H9 (cell line): ENCODE measurements at regions not wholly inside any gene's neighbourhood (a gene's known extent, or its start where the extent isn't known, plus 50 kb on each side); places are given as distances from the start of the nearest gene placed in this dataset.

Source experiments
- DNase-seq: peaks from one replicate; pipeline ENCODE4 v3.0.0-alpha.2; 2017
- H2AFZ ChIP-seq: one replicate; pipeline ENCODE4 v1.6.1; 2013; ENCODE audit warnings: mild to moderate bottlenecking, low read length, control low read depth, moderate library complexity
- H2AK5ac ChIP-seq: 2 replicates; pipeline ENCODE4 v1.6.1; 2013; ENCODE audit warnings: low read length, control low read depth, mixed read lengths; ENCODE audit not compliant: insufficient read length
- H2BK120ac ChIP-seq: one replicate; pipeline ENCODE4 v1.6.1; 2013; ENCODE audit warnings: low read depth, mild to moderate bottlenecking, low read length, control low read depth, inconsistent platforms; ENCODE audit not compliant: poor library complexity, severe bottlenecking
- H2BK12ac ChIP-seq: 2 replicates; pipeline ENCODE4 v1.6.1; 2013; ENCODE audit warnings: low read length, control low read depth, mixed read lengths, low read depth; ENCODE audit not compliant: insufficient read length
- H2BK15ac ChIP-seq: 2 replicates; pipeline ENCODE4 v1.6.1; 2013; ENCODE audit warnings: low read depth, low read length, control low read depth
- H2BK20ac ChIP-seq: one replicate; pipeline ENCODE4 v1.6.1; 2013; ENCODE audit warnings: low read depth, mild to moderate bottlenecking, low read length, control low read depth, inconsistent platforms; ENCODE audit not compliant: poor library complexity, severe bottlenecking
- H2BK5ac ChIP-seq: 2 replicates; pipeline ENCODE4 v1.6.1; 2013; ENCODE audit warnings: low read length, control low read depth, mixed read lengths; ENCODE audit not compliant: insufficient read length
- H3K14ac ChIP-seq: 2 replicates; pipeline ENCODE4 v1.6.1; 2013; ENCODE audit warnings: low read length, control low read depth; ENCODE audit not compliant: insufficient read depth
- H3K18ac ChIP-seq: 2 replicates; pipeline ENCODE4 v1.6.1; 2013; ENCODE audit warnings: low read depth, mild to moderate bottlenecking, mixed read lengths, low read length, control low read depth; ENCODE audit not compliant: insufficient read length
- H3K23ac ChIP-seq: 2 replicates; pipeline ENCODE4 v1.6.1; 2013; ENCODE audit warnings: low read length, control low read depth, mixed read lengths, low read depth; ENCODE audit not compliant: insufficient read length
- H3K23me2 ChIP-seq: 2 replicates; pipeline ENCODE4 v1.6.1; 2013; ENCODE audit warnings: low read depth, mild to moderate bottlenecking, mixed read lengths, low read length, control low read depth; ENCODE audit not compliant: insufficient read length, poor library complexity, severe bottlenecking
- H3K27ac ChIP-seq: 2 replicates; pipeline ENCODE4 v1.5.1; 2013; ENCODE audit warnings: low read length, control low read depth, mixed read lengths, low read depth; ENCODE audit not compliant: insufficient read length
- H3K27me3 ChIP-seq: 2 replicates; pipeline ENCODE4 v1.6.1; 2013; ENCODE audit warnings: low read length, control low read depth, inconsistent platforms; ENCODE audit not compliant: insufficient read depth
- H3K4ac ChIP-seq: 2 replicates; pipeline ENCODE4 v1.6.1; 2013; ENCODE audit warnings: low read depth, mild to moderate bottlenecking, control low read depth, inconsistent platforms, low read length, moderate library complexity
- H3K4me1 ChIP-seq: 2 replicates; pipeline ENCODE4 v1.6.1; 2013; ENCODE audit warnings: low read length, control low read depth, inconsistent platforms; ENCODE audit not compliant: insufficient read depth
- H3K4me2 ChIP-seq: 2 replicates; pipeline ENCODE4 v1.6.1; 2013; ENCODE audit warnings: low read length, control low read depth, mixed read lengths; ENCODE audit not compliant: insufficient read length, insufficient read depth
- H3K56ac ChIP-seq: 2 replicates; pipeline ENCODE4 v1.6.1; 2013; ENCODE audit warnings: low read depth, mild to moderate bottlenecking, mixed read lengths, low read length, control low read depth; ENCODE audit not compliant: insufficient read length
- H3K79me1 ChIP-seq: 2 replicates; pipeline ENCODE4 v1.6.1; 2013; ENCODE audit warnings: low read depth, mild to moderate bottlenecking, moderate library complexity, low read length, control low read depth, inconsistent platforms; ENCODE audit not compliant: insufficient read depth, poor library complexity, severe bottlenecking
- H3K79me2 ChIP-seq: 2 replicates; pipeline ENCODE4 v1.6.1; 2013; ENCODE audit warnings: low read length, control low read depth, inconsistent platforms; ENCODE audit not compliant: insufficient read depth
- H3K9ac ChIP-seq: 2 replicates; pipeline ENCODE4 v1.6.1; 2013; ENCODE audit warnings: low read length, control low read depth, mixed read lengths; ENCODE audit not compliant: insufficient read length; ENCODE audit errors: extremely low read depth
- H3K9me3 ChIP-seq: one replicate; pipeline ENCODE4 v1.6.1; 2013; ENCODE audit warnings: low read depth, low read length, inconsistent platforms; ENCODE audit not compliant: control insufficient read depth
- H3T11ph ChIP-seq: one replicate; pipeline ENCODE4 v1.6.1; 2013; ENCODE audit warnings: mild to moderate bottlenecking, low read length, control low read depth, inconsistent platforms
- H4K20me1 ChIP-seq: one replicate; pipeline ENCODE4 v1.6.1; 2013; ENCODE audit not compliant: control insufficient read depth, insufficient read length, insufficient read depth
- H4K5ac ChIP-seq: 2 replicates; pipeline ENCODE4 v1.6.1; 2013; ENCODE audit warnings: low read depth, mild to moderate bottlenecking, mixed read lengths, low read length, control low read depth; ENCODE audit not compliant: insufficient read length
- H4K8ac ChIP-seq: replicated peaks from 2 replicates; pipeline ENCODE4 v1.6.1; 2013; ENCODE audit warnings: low read length, control low read depth, mixed read lengths, low read depth; ENCODE audit not compliant: insufficient read length
- H4K91ac ChIP-seq: 2 replicates; pipeline ENCODE4 v1.6.1; 2013; ENCODE audit warnings: low read depth, mild to moderate bottlenecking, moderate library complexity, mixed read lengths, low read length, control low read depth; ENCODE audit not compliant: insufficient read length
- H3K27ac Mint-ChIP-seq, 3 experiments: 2 replicates in 2 of 3; 3 replicates in 1 of 3; pipeline ENCODE4 v1.8.0; 2020 to 2021; ENCODE audit warnings: mixed read lengths in 3 of 3, mild to moderate bottlenecking in 1 of 3, moderate library complexity in 1 of 3
- H3K27me3 Mint-ChIP-seq: 2 replicates; pipeline ENCODE4 v1.8.0; 2021; ENCODE audit warnings: low read depth, mild to moderate bottlenecking, moderate library complexity, mixed read lengths
- H3K36me3 Mint-ChIP-seq, 3 experiments: 2 replicates in 2 of 3; 3 replicates in 1 of 3; pipeline ENCODE4 v1.8.0; 2020 to 2021; ENCODE audit warnings: low read depth in 3 of 3, mixed read lengths in 3 of 3; ENCODE audit not compliant: insufficient read depth in 1 of 3
- H3K4me1 Mint-ChIP-seq, 2 experiments: 2 replicates each; pipeline ENCODE4 v1.8.0; 2020; ENCODE audit warnings: mixed read lengths in 2 of 2
- H3K4me3 Mint-ChIP-seq, 2 experiments: 2 replicates in 1 of 2; 3 replicates in 1 of 2; pipeline ENCODE4 v1.8.0; 2020 to 2021; ENCODE audit warnings: mild to moderate bottlenecking in 2 of 2, mixed read lengths in 2 of 2, moderate library complexity in 1 of 2
- H3K9me3 Mint-ChIP-seq, 2 experiments: 2 replicates in 1 of 2; 3 replicates in 1 of 2; pipeline ENCODE4 v1.8.0; 2020; ENCODE audit warnings: mild to moderate bottlenecking in 2 of 2, mixed read lengths in 2 of 2, moderate library complexity in 1 of 2
- CTCF ChIP-seq: fragments of 200-600 bp; sonication (generic); conservative IDR thresholded peaks from 3 replicates; pipeline ENCODE4 v1.8.0; 2021; ENCODE audit warnings: antibody characterized with exemption, mild to moderate bottlenecking
- WGBS: extraction: QIAGEN DNeasy Blood & Tissue Kit; methylation state at CpG from one replicate; pipeline ENCODE4 v1.1.7; 2013; ENCODE audit warnings: missing lambda C conversion rate, low lambda C conversion rate, mixed read lengths; ENCODE audit not compliant: insufficient read length; ENCODE audit errors: extremely low coverage; 5-methylcytosine and 5-hydroxymethylcytosine counted together

GRCh38 chr2:238520359-238520886 lies 93.7 kb downstream of the ASB1 start:
- Histone ChIP-seq H2AFZ (no peak overlapping the region), H3K4me2 (no peak overlapping the region), H3K23ac (no peak overlapping the region), H3K79me2 (no peaks in the 10 kb centered on the region), H3T11ph (no peak overlapping the region), H4K91ac (no peak overlapping the region), H3K4ac (no peak overlapping the region), H2BK120ac (no peak overlapping the region), H3K27ac (no peak overlapping the region), H4K20me1 (peaks cover 4% of the 10 kb centered on the region), H3K9ac (no peak overlapping the region), H3K23me2 (no peaks in the 10 kb centered on the region), H3K27me3 (no peaks in the 10 kb centered on the region), H3K9me3 (no peaks in the 10 kb centered on the region), H3K4me1 (no peaks in the 10 kb centered on the region), H4K5ac (no peak overlapping the region), H2BK12ac (no peak overlapping the region), H3K56ac (no peak overlapping the region), H4K8ac (no peak overlapping the region), H3K14ac (no peak overlapping the region), H2BK15ac (no peak overlapping the region), H2AK5ac (no peak overlapping the region), H2BK5ac (no peak overlapping the region), H3K18ac (no peak overlapping the region), H2BK20ac (no peak overlapping the region), H3K79me1 (no peaks in the 10 kb centered on the region)
- peaks cover 4 to 6% of the 10 kb centered on the region in 2 experiments; a peak in 4 of 5 replicates for H3K9me3 Mint-ChIP-seq
- no peak for TF ChIP-seq CTCF
- no CpG with 5 or more reads among the region's 1 CpG for WGBS
- peaks cover under 1 to 4% of the 10 kb centered on the region in 2 experiments; a peak in 3 of 4 replicates for H3K4me1 Mint-ChIP-seq
- peaks cover 0 to 5% (median 0%) of the 10 kb centered on the region in 3 experiments; a peak in 3 of 7 replicates for H3K36me3 Mint-ChIP-seq
- no peak for DNase-seq
- H3K27ac Mint-ChIP-seq = no peak overlapping the region
- H3K27me3 Mint-ChIP-seq = peaks cover 2% of the 10 kb centered on the region; the same call in 1 of the 2 replicates
- no peak overlapping the region for H3K4me3 Mint-ChIP-seq
